Caco-2 (cell line): ENCODE measurements at regions not wholly inside any gene's neighbourhood (a gene's known extent, or its start where the extent isn't known, plus 50 kb on each side); places are given as distances from the start of the nearest gene placed in this dataset.

Experiments used
- BruUV-seq: library from RNA; stranded (reverse); fragments of 400-500 nt; replicated peaks from 2 replicates; lab custom pipeline; 2021; lab: Mats Ljungman, UMichigan
- CTCF ChIA-PET: fragments of 300-600 bp; sonication (Branson Sonifier 250); formaldehyde crosslinking; loops from one replicate; lab custom pipeline; 2022; ENCODE audit warnings: antibody characterized with exemption; lab: Charles Lee
- POLR2A ChIA-PET: fragments of 300-600 bp; sonication (Branson Sonifier 250); formaldehyde crosslinking; loops from one replicate; lab custom pipeline; 2022; ENCODE audit warnings: antibody characterized with exemption; lab: Charles Lee
- DNase-seq, 2 experiments: peaks; one replicate each; pipeline versions ENCODE4 v3.0.0 to v3.0.0-alpha.2; 2020 to 2022
- H3K27me3 ChIP-seq: replicated peaks from 2 replicates; pipeline ENCODE4 v1.6.0; 2011; ENCODE audit warnings: low read length; ENCODE audit not compliant: control insufficient read depth, insufficient read depth
- H3K36me3 ChIP-seq: 2 replicates; pipeline ENCODE4 v1.5.1; 2011; ENCODE audit warnings: low read length; ENCODE audit not compliant: control insufficient read depth, insufficient read depth
- H3K4me1 ChIP-seq: fragments of 250-450 bp; sonication (Bioruptor Pico); 2 replicates; pipeline ENCODE4 v1.5.1; 2020; ENCODE audit warnings: mild to moderate bottlenecking
- H3K4me3 ChIP-seq: 2 replicates; pipeline ENCODE4 v1.5.1; 2011; ENCODE audit warnings: low read depth, mild to moderate bottlenecking, control low read depth, low read length
- H3K9me3 ChIP-seq: fragments of 250-450 bp; sonication (Bioruptor Pico); 2 replicates; pipeline ENCODE4 v1.5.1; 2020; ENCODE audit warnings: mild to moderate bottlenecking, moderate library complexity
- H3K27ac Mint-ChIP-seq: one replicate; pipeline ENCODE4 v1.8.0; 2022; ENCODE audit warnings: mixed read lengths; ENCODE audit not compliant: unreplicated experiment
- H3K27me3 Mint-ChIP-seq: one replicate; pipeline ENCODE4 v1.8.0; 2022; ENCODE audit warnings: mixed read lengths; ENCODE audit not compliant: insufficient read depth, unreplicated experiment
- H3K36me3 Mint-ChIP-seq: one replicate; pipeline ENCODE4 v1.8.0; 2022; ENCODE audit warnings: mild to moderate bottlenecking, mixed read lengths; ENCODE audit not compliant: insufficient read depth, unreplicated experiment
- H3K4me1 Mint-ChIP-seq: one replicate; pipeline ENCODE4 v1.8.0; 2022; ENCODE audit warnings: low read depth, mixed read lengths; ENCODE audit not compliant: unreplicated experiment
- H3K4me3 Mint-ChIP-seq: one replicate; pipeline ENCODE4 v1.8.0; 2022; ENCODE audit warnings: mild to moderate bottlenecking, moderate library complexity, mixed read lengths; ENCODE audit not compliant: unreplicated experiment
- H3K9me3 Mint-ChIP-seq: one replicate; pipeline ENCODE4 v1.8.0; 2022; ENCODE audit warnings: mixed read lengths; ENCODE audit not compliant: unreplicated experiment
- CTCF ChIP-seq, 2 experiments: fragments of 200-600 bp in 1 of 2; IDR thresholded peaks; 1 replicate in 1 of 2; 2 replicates in 1 of 2; pipeline versions ENCODE4 v1.5.1 to v1.8.0; 2011 to 2022; ENCODE audit warnings: antibody characterized with exemption in 1 of 2, control low read depth in 1 of 2, inconsistent platforms in 1 of 2, low read depth in 1 of 2, low read length in 1 of 2, mild to moderate bottlenecking in 1 of 2, moderate library complexity in 1 of 2; ENCODE audit not compliant: insufficient read depth in 1 of 2, severe bottlenecking in 1 of 2, unreplicated experiment in 1 of 2
- intact Hi-C: fragments of 100-400 bp; cut with micrococcal nuclease; formaldehyde crosslinking; loops from one replicate; pipeline ENCODE4 v1.10.0; 2022; ENCODE audit not compliant: unreplicated experiment

DNA sequence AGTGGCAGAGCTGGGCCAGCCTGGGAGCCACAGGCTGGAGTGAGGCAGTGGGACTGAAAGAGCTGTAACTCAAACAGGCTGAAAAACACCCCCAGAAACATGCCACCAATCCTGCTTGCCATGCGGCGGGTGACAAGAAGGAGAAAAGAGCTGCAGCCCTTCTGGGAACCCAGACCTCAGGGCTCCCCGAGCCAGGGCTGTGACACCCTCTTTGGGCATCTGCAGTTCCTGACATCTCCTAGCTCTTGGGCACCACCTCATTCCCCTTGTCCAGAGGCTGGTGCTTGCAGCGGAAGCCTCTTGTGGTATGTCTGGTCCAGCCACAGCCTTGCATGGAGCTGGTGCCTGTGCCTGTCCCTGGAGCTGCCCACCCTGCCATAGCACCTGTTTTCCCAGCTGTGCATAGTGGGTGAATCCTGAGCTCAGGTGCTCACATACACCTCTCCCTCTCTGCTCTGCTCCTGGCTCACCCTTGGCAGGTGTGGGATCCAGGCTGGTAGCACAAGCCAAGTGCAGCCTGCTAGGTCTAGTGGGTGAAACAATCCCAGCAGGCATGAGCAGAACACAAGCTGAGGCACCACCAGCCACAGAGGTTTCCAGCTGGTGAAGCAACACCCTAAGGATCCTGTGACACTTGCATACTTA, 149.0 kb downstream of the CXXC4 start:
- peaks cover 3% of the 10 kb centered on the region for H3K27me3 Mint-ChIP-seq
- H3K36me3 Mint-ChIP-seq, result no peaks in the 10 kb centered on the region

DNA sequence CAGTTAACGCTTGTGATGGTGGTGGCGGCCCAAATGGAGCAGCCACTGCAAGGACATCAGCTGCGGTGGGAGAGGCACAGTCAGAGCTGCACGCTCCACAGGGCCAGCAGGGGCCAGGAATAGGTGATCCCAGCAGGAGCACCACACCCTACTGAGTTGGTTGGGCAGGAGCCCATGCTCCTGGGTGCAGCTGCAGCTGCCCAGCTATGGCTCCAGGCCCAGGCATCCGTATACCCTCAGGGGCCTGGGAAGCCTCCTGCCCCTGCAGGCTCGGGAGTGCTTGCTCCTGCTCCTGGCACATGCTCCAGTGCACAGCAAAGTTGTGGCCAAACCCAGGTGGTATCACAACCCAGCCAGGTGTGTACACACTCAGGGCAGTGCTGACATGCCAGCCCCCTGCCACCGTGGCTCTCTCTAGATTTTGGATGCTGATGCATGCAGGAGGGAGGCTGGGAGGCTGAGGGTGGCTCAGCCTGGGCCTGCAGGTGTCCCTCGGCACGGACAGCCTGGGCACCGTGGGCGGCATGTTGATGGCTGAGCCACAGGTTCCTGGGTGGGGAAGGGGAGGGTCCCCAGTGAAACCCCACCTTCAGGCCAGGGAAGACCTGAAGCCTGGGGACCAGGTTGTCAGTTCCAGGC, 150.2 kb downstream of the CXXC4 start:
- Mint-ChIP-seq H3K36me3 (no peaks in the 10 kb centered on the region), H3K4me1 (no peaks in the 10 kb centered on the region), H3K27ac (no peak overlapping the region), H3K9me3 (peaks cover 9% of the 10 kb centered on the region), H3K27me3 (peaks cover 3% of the 10 kb centered on the region), H3K4me3 (no peak overlapping the region)
- no TSS peak for BruUV-seq
- ChIA-PET POLR2A (no interaction called here), CTCF (no interaction called here)
- DNase-seq, result no peak
- H3K4me3 ChIP-seq, result no peak overlapping the region
- intact Hi-C loops, result no loop called here
- H3K27me3 ChIP-seq, result no peaks in the 10 kb centered on the region
- H3K9me3 ChIP-seq, result no peaks in the 10 kb centered on the region
- H3K36me3 ChIP-seq, result no peaks in the 10 kb centered on the region
- TF ChIP-seq CTCF (IDR thresholded peaks at IDR 0.05; ENCODE audit: insufficient read depth in 1 of 2, low read depth in 1 of 2, low read length in 1 of 2, severe bottlenecking in 1 of 2, unreplicated experiment in 1 of 2), result no peak
- H3K4me1 ChIP-seq, result no peaks in the 10 kb centered on the region

More for the DNA sequence above, 149.0 kb downstream of the CXXC4 start:
- Mint-ChIP-seq H3K4me1 (no peaks in the 10 kb centered on the region), H3K4me3 (no peak overlapping the region), H3K9me3 (peaks cover 9% of the 10 kb centered on the region), H3K27ac (no peak overlapping the region)
- intact Hi-C loops, result no loop called here
- H3K4me3 ChIP-seq, result no peak overlapping the region
- no peaks in the 10 kb centered on the region for H3K4me1 ChIP-seq
- no peaks in the 10 kb centered on the region for H3K9me3 ChIP-seq
- no peaks in the 10 kb centered on the region for H3K27me3 ChIP-seq
- ChIA-PET CTCF (no interaction called here), POLR2A (no interaction called here)
- no peaks in the 10 kb centered on the region for H3K36me3 ChIP-seq
- DNase-seq, result no peak
- no TSS peak for BruUV-seq
- no peak for TF ChIP-seq CTCF (IDR thresholded peaks at IDR 0.05; ENCODE audit: insufficient read depth in 1 of 2, low read depth in 1 of 2, low read length in 1 of 2, severe bottlenecking in 1 of 2, unreplicated experiment in 1 of 2)

GRCh38 chr4:104334410-104334809, 160.3 kb downstream of the CXXC4 start:
- Mint-ChIP-seq H3K27me3 (no peaks in the 10 kb centered on the region), H3K4me1 (no peaks in the 10 kb centered on the region), H3K27ac (no peak overlapping the region), H3K4me3 (no peak overlapping the region), H3K36me3 (no peaks in the 10 kb centered on the region), H3K9me3 (peaks cover 7% of the 10 kb centered on the region)
- no TSS peak for BruUV-seq
- Histone ChIP-seq H3K27me3 (no peaks in the 10 kb centered on the region), H3K4me1 (no peaks in the 10 kb centered on the region), H3K9me3 (no peaks in the 10 kb centered on the region), H3K36me3 (no peaks in the 10 kb centered on the region), H3K4me3 (no peak overlapping the region)
- no peak for TF ChIP-seq CTCF (IDR thresholded peaks at IDR 0.05; ENCODE audit: insufficient read depth in 1 of 2, low read depth in 1 of 2, low read length in 1 of 2, severe bottlenecking in 1 of 2, unreplicated experiment in 1 of 2)
- intact Hi-C loops, result no loop called here
- ChIA-PET CTCF (no interaction called here), POLR2A (no interaction called here)
- DNase-seq, result no peak
